HCT116 (cell line): ENCODE measurements at regions not wholly inside any gene's neighbourhood (a gene's known extent, or its start where the extent isn't known, plus 50 kb on each side); places are given as distances from the start of the nearest gene placed in this dataset.

Source experiments
- ATAC-seq: fragments of 200-7000 bp; cut with Tn5 transposase; 2 replicates; pipeline ENCODE4 v1.9.1; 2020; ENCODE audit warnings: mild to moderate bottlenecking, moderate library complexity
- BruUV-seq: library from RNA; stranded (reverse); fragments of 400-500 nt; replicated peaks from 2 replicates; lab custom pipeline; 2021; lab: Mats Ljungman, UMichigan
- CTCF ChIA-PET: fragments of 300-600 bp; sonication (Branson Sonifier 250); formaldehyde crosslinking; loops from one replicate; lab custom pipeline; 2021; ENCODE audit warnings: antibody characterized with exemption; lab: Charles Lee
- POLR2A ChIA-PET: fragments of 300-600, 350-600 bp; sonication (Branson Sonifier 250); formaldehyde crosslinking; loops from one replicate; lab custom pipeline; 2021; ENCODE audit warnings: antibody characterized with exemption; lab: Charles Lee
- RAD21 ChIA-PET, 2 experiments: fragments of 300-600 bp; sonication (Branson Sonifier 250); formaldehyde crosslinking; loops; one replicate each; lab custom pipeline; 2023; ENCODE audit warnings: low total read pairs in 2 of 2; ENCODE audit not compliant: uncharacterized antibody in 2 of 2, unreplicated experiment in 2 of 2, low non-redundant PET in 1 of 2; lab: Charles Lee
- DNase-seq: peaks from one replicate; pipeline ENCODE4 v3.0.0-alpha.2; 2010; ENCODE audit warnings: low read depth, low spot score
- H2AFZ ChIP-seq: fragments of 200-600 bp; shearing (Covaris generic), sonication (generic); 2 replicates; pipeline ENCODE4 v1.6.1; 2017; ENCODE audit warnings: low read depth, mixed run types, mixed read lengths, antibody characterized with exemption, low read length; ENCODE audit not compliant: poor library complexity, severe bottlenecking
- H3K27ac ChIP-seq: 2 replicates; pipeline ENCODE4 v1.5.1; 2012; ENCODE audit warnings: low read depth, low read length
- H3K27me3 ChIP-seq: fragments of 200-600 bp; sonication (generic); 2 replicates; pipeline ENCODE4 v1.6.1; 2016; ENCODE audit warnings: mixed run types, low read length, mixed read lengths; ENCODE audit not compliant: insufficient read depth
- H3K36me3 ChIP-seq, 2 experiments: fragments of 200-500 bp in 1 of 2; fragments of 200-600 bp in 1 of 2; sonication (Bioruptor generic) in 1 of 2; sonication (generic) in 1 of 2; 2 replicates each; pipeline versions ENCODE4 v1.5.1 to v1.6.1; 2014 to 2016; ENCODE audit warnings: low read length in 2 of 2, inconsistent platforms in 1 of 2, mixed read lengths in 1 of 2, mixed run types in 1 of 2; ENCODE audit not compliant: insufficient read depth in 2 of 2, control insufficient read depth in 1 of 2
- H3K4me1 ChIP-seq, 2 experiments: fragments of 200-600 bp in 1 of 2; sonication (generic) in 1 of 2; 2 replicates each; pipeline versions ENCODE4 v1.5.1 to v1.6.1; 2012 to 2017; ENCODE audit warnings: low read length in 2 of 2, inconsistent platforms in 1 of 2, mild to moderate bottlenecking in 1 of 2, mixed read lengths in 1 of 2, mixed run types in 1 of 2, moderate library complexity in 1 of 2; ENCODE audit not compliant: insufficient read depth in 2 of 2, control insufficient read depth in 1 of 2
- H3K4me2 ChIP-seq: fragments of 200-600 bp; sonication (generic); 2 replicates; pipeline ENCODE4 v1.6.1; 2017; ENCODE audit warnings: mixed run types, low read length, mixed read lengths
- H3K4me3 ChIP-seq, 2 experiments: fragments of 200-600 bp in 1 of 2; sonication (generic) in 1 of 2; replicated peaks in 1 of 2; 2 replicates each; pipeline ENCODE4 v1.5.1; 2011 to 2016; ENCODE audit warnings: low read length in 2 of 2, control low read depth in 1 of 2, low read depth in 1 of 2, mild to moderate bottlenecking in 1 of 2, mixed read lengths in 1 of 2, mixed run types in 1 of 2
- H3K79me2 ChIP-seq: fragments of 200-600 bp; sonication (generic); 2 replicates; pipeline ENCODE4 v1.6.1; 2017; ENCODE audit warnings: mild to moderate bottlenecking, mixed run types, low read length, moderate library complexity, mixed read lengths; ENCODE audit not compliant: insufficient read depth
- H3K9ac ChIP-seq: fragments of 200-600 bp; sonication (generic); 2 replicates; pipeline ENCODE4 v1.6.1; 2016; ENCODE audit warnings: low read length, mixed read lengths
- H3K9me2 ChIP-seq: fragments of 200-600 bp; sonication (generic), shearing (Covaris generic); 2 replicates; pipeline ENCODE4 v1.6.1; 2017; ENCODE audit warnings: mixed run types, mild to moderate bottlenecking, moderate library complexity; ENCODE audit not compliant: insufficient read depth
- H3K9me3 ChIP-seq, 2 experiments: fragments of 200-500 bp in 1 of 2; fragments of 200-600 bp in 1 of 2; sonication (Bioruptor generic) in 1 of 2; sonication (generic) in 1 of 2; 2 replicates each; pipeline ENCODE4 v1.6.1; 2014 to 2017; ENCODE audit warnings: low read length in 2 of 2, mixed read lengths in 2 of 2, inconsistent platforms in 1 of 2, low read depth in 1 of 2, mild to moderate bottlenecking in 1 of 2, mixed run types in 1 of 2, moderate library complexity in 1 of 2; ENCODE audit not compliant: control insufficient read depth in 1 of 2, insufficient read depth in 1 of 2
- H4K20me1 ChIP-seq: fragments of 200-600 bp; sonication (generic), shearing (Covaris generic); 2 replicates; pipeline ENCODE4 v1.6.1; 2017; ENCODE audit warnings: mixed run types, mild to moderate bottlenecking, moderate library complexity; ENCODE audit not compliant: insufficient read depth
- CEBPB ChIP-seq: IDR thresholded peaks from 2 replicates; pipeline ENCODE4 v1.6.1; 2012; ENCODE audit warnings: low read depth
- EZH2 ChIP-seq: fragments of 200-600 bp; sonication (generic); IDR thresholded peaks from 2 replicates; pipeline ENCODE4 v1.6.1; 2017; ENCODE audit warnings: antibody characterized with exemption, mixed run types
- EZH2phosphoT487 ChIP-seq: fragments of 200-600 bp; IDR thresholded peaks from 2 replicates; pipeline ENCODE4 v1.6.1; 2018; ENCODE audit warnings: antibody characterized with exemption, borderline replicate concordance
- FOSL1 ChIP-seq: IDR thresholded peaks from 2 replicates; pipeline ENCODE4 v1.6.1; 2012; ENCODE audit warnings: low read depth
- MAX ChIP-seq: IDR thresholded peaks from 2 replicates; pipeline ENCODE4 v1.6.1; 2012
- RAD21 ChIP-seq: IDR thresholded peaks from 2 replicates; pipeline ENCODE4 v1.6.1; 2012; ENCODE audit warnings: low read depth, mild to moderate bottlenecking
- TCF7L2 ChIP-seq: IDR thresholded peaks from 2 replicates; pipeline ENCODE4 v1.7.0; 2011; ENCODE audit warnings: borderline replicate concordance, inconsistent platforms; ENCODE audit not compliant: insufficient read depth, insufficient read length; ENCODE audit errors: extremely low read depth
- YY1 ChIP-seq: IDR thresholded peaks from 2 replicates; pipeline ENCODE4 v1.6.1; 2011; ENCODE audit warnings: low read length, low read depth, moderate library complexity, mild to moderate bottlenecking; ENCODE audit not compliant: insufficient replicate concordance; ENCODE audit errors: extremely low read depth
- ZFX ChIP-seq: fragments of 450-650 bp; IDR thresholded peaks from 2 replicates; pipeline ENCODE4 v1.6.1; 2017
- intact Hi-C: fragments of 100-400 bp; cut with micrococcal nuclease; formaldehyde crosslinking; loops from 2 replicates; pipeline ENCODE4 v1.10.0; 2022
- TF ChIP-seq, protein P1 (sequence below): IDR thresholded peaks from 2 replicates; pipeline ENCODE4 v1.6.1; 2012; ENCODE audit warnings: low read depth
- TF ChIP-seq, protein P2 (sequence below), 3 experiments: fragments of 200-600 bp in 1 of 3; sonication (generic) in 1 of 3; IDR thresholded peaks in 2 of 3; conservative IDR thresholded peaks in 1 of 3; 2 replicates each; pipeline ENCODE4 v1.5.1; 2012 to 2017; ENCODE audit warnings: low read depth in 2 of 3, low read length in 2 of 3, antibody characterized with exemption in 1 of 3, borderline replicate concordance in 1 of 3, control low read depth in 1 of 3, mild to moderate bottlenecking in 1 of 3, mixed read lengths in 1 of 3, mixed run types in 1 of 3, moderate library complexity in 1 of 3; ENCODE audit not compliant: insufficient read depth in 1 of 3

GRCh38 chr1:168640182-168640581, 63.8 kb downstream of the XCL1 start (continued):
- TF ChIP-seq, protein P1, sequence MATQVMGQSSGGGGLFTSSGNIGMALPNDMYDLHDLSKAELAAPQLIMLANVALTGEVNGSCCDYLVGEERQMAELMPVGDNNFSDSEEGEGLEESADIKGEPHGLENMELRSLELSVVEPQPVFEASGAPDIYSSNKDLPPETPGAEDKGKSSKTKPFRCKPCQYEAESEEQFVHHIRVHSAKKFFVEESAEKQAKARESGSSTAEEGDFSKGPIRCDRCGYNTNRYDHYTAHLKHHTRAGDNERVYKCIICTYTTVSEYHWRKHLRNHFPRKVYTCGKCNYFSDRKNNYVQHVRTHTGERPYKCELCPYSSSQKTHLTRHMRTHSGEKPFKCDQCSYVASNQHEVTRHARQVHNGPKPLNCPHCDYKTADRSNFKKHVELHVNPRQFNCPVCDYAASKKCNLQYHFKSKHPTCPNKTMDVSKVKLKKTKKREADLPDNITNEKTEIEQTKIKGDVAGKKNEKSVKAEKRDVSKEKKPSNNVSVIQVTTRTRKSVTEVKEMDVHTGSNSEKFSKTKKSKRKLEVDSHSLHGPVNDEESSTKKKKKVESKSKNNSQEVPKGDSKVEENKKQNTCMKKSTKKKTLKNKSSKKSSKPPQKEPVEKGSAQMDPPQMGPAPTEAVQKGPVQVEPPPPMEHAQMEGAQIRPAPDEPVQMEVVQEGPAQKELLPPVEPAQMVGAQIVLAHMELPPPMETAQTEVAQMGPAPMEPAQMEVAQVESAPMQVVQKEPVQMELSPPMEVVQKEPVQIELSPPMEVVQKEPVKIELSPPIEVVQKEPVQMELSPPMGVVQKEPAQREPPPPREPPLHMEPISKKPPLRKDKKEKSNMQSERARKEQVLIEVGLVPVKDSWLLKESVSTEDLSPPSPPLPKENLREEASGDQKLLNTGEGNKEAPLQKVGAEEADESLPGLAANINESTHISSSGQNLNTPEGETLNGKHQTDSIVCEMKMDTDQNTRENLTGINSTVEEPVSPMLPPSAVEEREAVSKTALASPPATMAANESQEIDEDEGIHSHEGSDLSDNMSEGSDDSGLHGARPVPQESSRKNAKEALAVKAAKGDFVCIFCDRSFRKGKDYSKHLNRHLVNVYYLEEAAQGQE = no peak

- Histone ChIP-seq H3K27ac (no peak overlapping the region), H4K20me1 (no peaks in the 10 kb centered on the region), H3K4me3 (no peak overlapping the region), H3K36me3 (no peaks in the 10 kb centered on the region), H3K9ac (no peak overlapping the region), H3K79me2 (no peaks in the 10 kb centered on the region), H3K4me2 (no peak overlapping the region), H3K4me1 (peaks cover 0 to 9% of the 10 kb centered on the region in 2 experiments; a peak in 1 of 4 replicates), H2AFZ (no peak overlapping the region), H3K27me3 (no peaks in the 10 kb centered on the region), H3K9me3 (no peaks in the 10 kb centered on the region), H3K9me2 (no peaks in the 10 kb centered on the region)
- ChIA-PET CTCF (no interaction called here), POLR2A (no interaction called here), RAD21 (no interaction called here)
- no peak for ATAC-seq
- BruUV-seq = no TSS peak
- no peak for TF ChIP-seq CEBPB
- intact Hi-C loops = no loop called here
- DNase-seq = no peak
These were observed 64.4 kb downstream of the XCL1 start for GRCh38 chr1:168640836-168641235.

- ATAC-seq = no peak
- H3K9me2 ChIP-seq = no peaks in the 10 kb centered on the region
- H3K36me3 ChIP-seq = no peaks in the 10 kb centered on the region
- CTCF ChIA-PET = no interaction called here
- H3K27ac ChIP-seq = no peak overlapping the region
- intact Hi-C loops = no loop called here
- RAD21 ChIA-PET = no interaction called here
- H3K4me1 ChIP-seq = no peaks in the 10 kb centered on the region
- no peak for DNase-seq
- no peaks in the 10 kb centered on the region for H4K20me1 ChIP-seq
- H2AFZ ChIP-seq = no peak overlapping the region
- H3K4me2 ChIP-seq = no peak overlapping the region
- H3K79me2 ChIP-seq = no peaks in the 10 kb centered on the region
- no peak overlapping the region for H3K4me3 ChIP-seq
- no TSS peak for BruUV-seq
- no peak overlapping the region for H3K9ac ChIP-seq
- no peaks in the 10 kb centered on the region for H3K9me3 ChIP-seq
- H3K27me3 ChIP-seq = no peaks in the 10 kb centered on the region
- POLR2A ChIA-PET = no interaction called here
- TF ChIP-seq FOSL1 (no peak), ZFX (no peak), EZH2 (no peak), MAX (no peak), YY1 (no peak), TCF7L2 (no peak), EZH2phosphoT487 (no peak), RAD21 (no peak)
- TF ChIP-seq, protein P2, sequence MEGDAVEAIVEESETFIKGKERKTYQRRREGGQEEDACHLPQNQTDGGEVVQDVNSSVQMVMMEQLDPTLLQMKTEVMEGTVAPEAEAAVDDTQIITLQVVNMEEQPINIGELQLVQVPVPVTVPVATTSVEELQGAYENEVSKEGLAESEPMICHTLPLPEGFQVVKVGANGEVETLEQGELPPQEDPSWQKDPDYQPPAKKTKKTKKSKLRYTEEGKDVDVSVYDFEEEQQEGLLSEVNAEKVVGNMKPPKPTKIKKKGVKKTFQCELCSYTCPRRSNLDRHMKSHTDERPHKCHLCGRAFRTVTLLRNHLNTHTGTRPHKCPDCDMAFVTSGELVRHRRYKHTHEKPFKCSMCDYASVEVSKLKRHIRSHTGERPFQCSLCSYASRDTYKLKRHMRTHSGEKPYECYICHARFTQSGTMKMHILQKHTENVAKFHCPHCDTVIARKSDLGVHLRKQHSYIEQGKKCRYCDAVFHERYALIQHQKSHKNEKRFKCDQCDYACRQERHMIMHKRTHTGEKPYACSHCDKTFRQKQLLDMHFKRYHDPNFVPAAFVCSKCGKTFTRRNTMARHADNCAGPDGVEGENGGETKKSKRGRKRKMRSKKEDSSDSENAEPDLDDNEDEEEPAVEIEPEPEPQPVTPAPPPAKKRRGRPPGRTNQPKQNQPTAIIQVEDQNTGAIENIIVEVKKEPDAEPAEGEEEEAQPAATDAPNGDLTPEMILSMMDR (IDR thresholded peaks at IDR 0.05 in 2 of 3, conservative IDR thresholded peaks at IDR 0.05 in 1 of 3; ENCODE audit: borderline replicate concordance in 1 of 3, insufficient read depth in 1 of 3, low read depth in 2 of 3, low read length in 2 of 3) = no peak
These were observed 66.7 kb downstream of the XCL1 start for GRCh38 chr1:168643152-168643551.
